Activated CD4-positive, alpha-beta T cell treated with anti-CD3 and anti-CD28 coated beads for 1 hour (primary cell): ENCODE measurements at regions not wholly inside any gene's neighbourhood (a gene's known extent, or its start where the extent isn't known, plus 50 kb on each side); places are given as distances from the start of the nearest gene placed in this dataset.
A peak's percentile ranks its signal among the peaks of the same experiment; 100 is the strongest.

ENCODE experiments used
- DNase-seq: peaks from one replicate; pipeline ENCODE4 v3.0.0-alpha.2; 2020

DNA sequence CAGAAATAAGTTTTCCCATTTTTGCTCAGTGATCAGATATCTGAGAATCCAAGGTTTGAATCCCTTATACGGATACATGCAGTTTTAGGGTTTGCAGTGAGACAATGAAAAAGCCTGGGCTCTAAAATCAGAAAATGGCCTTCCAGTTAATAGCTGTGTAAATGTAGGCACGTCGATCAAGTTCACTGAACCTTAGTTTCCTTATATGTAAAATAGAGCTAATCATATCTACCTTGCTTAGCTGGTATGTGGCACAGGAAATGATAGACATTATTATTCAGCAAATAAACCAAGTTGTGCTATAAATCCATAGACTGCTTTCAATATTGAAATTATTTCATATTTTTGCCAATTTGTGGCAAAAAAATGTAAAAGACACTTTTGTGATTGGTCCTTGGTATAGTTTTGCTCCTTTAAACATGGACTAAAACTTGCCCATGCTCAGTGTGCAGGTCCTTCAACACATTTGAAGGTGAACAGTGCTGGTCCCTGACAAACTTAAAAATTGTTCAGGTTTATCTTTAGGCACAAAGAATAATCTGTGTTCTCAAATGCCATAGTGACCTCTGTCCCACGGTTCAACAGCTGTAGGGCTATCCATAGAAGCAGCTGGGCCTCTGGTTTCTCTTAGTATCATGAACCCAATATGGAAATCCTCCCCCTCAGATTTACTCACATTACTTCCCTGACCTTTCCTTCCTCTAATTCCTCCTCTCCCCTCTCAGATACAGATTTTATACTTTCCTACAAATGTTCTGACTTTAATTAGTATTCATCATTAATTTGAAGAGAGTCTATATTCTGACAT lies 51.0 kb downstream of the CCDC54 start:
- DNase-seq = no peak

DNA sequence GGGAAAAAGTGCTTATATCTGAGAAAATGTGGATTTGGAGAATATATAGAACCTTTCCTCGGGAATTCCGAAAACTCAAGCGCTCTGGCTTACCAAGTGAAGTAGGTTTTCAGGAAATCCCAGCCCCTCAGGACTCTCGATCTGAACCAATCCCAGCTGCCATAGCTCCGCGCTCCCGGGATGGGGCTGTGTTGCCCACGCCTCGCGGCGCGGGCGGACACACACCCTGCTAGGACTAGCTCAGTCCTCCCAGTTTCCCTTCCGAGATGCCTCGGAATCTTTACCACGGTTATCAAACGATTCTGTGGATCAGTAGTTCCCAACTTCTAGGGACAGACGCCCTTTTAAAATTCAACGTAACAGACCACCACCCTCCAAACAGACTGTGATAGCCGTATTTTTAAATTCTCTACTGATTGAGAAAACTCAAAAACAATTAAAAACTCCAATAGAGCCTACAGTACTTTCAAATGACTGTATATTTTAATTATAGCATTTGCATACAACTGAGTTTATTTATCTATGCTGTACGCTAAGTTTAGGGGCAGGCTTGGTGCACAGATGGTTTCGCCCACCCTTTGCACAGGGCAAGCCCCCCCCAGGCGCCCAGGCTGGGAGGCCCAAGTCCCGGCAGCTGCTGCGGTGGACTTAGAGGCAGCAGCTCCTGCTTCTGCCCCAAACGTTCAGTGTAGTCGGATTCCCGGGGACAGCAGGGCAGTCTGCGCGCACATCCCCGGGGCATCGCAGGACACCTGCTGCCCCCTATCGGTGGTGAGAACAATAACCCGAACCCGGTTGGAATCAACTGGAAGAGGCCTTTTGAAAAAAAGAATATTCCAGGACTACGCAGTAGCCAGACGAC lies 52.3 kb downstream of the CCDC54 start:
- peak; percentile 41 for DNase-seq

DNA sequence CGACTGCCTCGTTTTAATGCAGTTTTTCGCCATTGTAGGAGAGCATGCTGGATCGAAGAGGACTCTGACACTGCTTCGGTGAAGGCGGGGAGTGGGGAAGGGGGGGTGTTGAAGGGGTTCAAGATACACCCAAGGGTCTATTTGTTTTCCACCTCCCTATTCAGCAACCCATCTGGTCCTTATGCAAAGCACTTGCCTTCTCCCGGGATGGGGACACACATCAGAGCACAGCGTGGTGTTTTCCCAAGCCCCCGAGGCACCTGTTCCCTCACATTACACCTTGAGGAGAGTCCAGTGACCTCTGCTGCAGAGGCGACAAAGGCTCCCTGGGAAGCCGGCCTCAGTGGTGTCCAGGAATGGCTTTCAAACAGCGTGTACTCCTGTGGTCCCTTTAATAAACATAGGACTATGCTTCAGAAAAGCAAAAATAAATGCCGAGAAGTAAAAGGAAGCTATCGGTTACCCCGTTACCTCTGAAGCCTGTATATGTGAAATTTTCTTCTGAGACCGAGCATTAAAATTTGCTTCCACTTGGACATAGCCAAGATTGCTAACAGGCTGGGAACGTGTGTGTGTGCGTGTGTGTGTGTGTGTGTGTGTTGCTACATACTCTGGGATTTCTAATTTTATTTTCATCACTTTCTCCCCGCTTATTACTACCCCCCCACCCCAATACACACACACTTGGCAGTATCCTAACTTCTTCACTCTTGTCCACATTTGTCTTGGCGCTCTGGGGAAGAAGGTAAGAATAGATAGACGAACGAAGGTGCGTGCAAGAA lies 53.2 kb downstream of the CCDC54 start:
- no peak for DNase-seq

DNA sequence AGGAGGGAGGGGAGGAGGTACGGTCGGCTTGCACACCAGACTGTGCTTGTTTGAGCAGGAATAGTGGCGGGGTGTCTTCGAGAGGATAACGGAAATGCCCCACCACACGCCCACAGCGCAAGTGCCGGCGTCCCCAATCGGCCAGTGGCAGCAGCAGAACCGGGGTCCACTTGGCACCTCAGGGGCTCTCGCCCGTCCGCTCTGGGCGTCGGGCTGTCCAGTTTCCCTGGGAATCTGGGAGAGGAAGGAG lies 53.7 kb downstream of the CCDC54 start:
- DNase-seq = peak; percentile 12

DNA sequence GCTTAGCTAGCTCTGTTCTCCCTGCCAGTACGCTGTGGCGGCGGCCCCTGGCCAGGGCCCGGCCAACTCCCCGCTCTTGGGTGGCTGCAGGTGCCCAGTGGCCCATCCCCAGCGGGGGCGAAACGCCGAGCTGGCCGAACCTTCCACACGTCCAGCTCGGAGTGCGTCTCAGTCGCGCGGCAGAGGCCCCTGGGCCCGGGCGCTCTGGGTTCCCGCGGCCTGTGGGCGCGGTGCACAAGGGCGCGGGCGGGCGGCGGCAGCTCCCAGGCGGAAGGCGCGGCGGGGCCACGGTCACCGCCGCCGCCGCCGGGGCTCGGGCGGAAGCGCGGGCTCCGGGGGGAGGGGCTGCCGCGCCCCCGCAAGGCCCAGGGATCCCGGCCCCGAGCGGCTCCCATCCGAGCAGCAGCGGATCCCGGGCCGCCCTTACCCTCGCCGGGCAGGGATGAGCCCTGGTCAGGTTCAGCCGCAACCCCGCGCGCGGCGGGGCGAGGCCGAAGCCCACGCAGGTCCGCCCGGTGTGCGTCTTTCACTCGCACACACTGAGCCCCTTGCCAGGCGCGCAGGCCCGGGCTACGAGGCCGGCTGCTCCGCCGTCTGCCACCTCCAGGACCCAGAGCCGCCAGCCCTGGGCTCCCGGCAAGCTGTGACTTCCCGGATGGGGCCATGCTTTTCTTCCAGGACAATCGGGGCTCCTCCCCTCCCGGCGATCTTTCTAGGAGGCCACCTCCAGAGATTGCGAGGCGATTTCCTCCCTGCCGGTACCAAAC lies 54.2 kb downstream of the CCDC54 start:
- DNase-seq = peak; percentile 16

DNA sequence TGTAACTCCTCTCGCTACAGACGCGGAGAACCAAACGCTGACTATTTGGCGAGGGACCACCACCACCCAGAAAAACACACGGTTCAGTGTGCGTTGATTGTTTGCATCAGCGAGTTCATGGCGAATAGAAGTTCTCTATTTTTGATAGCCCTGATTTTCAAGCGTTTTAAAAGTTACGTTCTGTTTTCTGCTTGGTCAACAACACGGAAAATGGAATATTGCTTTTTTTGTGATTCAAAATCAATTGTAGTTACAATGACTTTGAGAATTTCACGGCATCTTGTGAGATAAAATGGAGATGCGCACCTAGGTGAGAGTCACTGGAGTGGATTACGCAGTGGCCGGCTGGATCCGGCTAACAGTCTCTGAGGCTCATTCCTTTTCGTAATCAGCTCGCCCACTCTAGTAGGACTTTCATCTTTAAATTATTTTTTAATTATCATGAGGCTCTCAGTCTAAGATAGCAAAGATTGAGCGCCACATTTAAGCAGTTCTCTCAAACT lies 54.8 kb downstream of the CCDC54 start:
- no peak for DNase-seq

DNA sequence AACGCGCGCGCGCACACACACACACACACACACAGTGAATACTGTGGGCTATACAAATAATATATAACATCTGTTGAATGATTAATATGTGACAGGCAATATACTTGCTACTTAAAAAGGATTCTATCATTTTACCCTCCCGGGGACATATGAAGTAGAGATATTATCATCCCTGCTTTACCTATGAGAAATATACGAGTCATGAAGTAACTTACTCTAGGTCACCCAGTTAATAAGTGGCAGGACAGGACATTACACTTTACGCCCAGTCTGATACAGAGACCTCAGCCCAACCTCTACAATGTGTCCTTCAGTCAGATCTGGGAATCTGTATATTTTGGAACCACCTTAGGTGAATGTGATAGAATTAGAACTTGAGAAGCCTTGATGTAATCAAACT lies 55.4 kb downstream of the CCDC54 start:
- DNase-seq = no peak

DNA sequence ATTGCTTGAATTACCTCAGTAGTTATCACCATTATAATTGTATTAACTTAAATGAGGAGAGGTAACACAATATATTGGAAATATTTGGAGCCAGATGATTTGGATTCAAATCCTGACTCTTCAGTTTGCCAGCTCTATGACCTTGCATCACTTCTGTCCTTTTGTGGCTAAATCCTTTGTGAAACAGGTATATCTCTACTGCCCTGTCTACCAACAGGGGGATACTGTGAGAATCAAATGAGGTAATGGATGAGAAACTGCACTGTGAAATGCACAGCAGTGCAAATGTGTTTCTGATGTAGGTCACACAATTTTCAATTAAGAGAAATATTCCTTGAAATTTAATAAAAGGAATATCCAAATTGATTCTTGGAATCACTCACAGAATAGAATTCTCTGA lies 58.8 kb downstream of the CCDC54 start:
- DNase-seq = no peak

DNA sequence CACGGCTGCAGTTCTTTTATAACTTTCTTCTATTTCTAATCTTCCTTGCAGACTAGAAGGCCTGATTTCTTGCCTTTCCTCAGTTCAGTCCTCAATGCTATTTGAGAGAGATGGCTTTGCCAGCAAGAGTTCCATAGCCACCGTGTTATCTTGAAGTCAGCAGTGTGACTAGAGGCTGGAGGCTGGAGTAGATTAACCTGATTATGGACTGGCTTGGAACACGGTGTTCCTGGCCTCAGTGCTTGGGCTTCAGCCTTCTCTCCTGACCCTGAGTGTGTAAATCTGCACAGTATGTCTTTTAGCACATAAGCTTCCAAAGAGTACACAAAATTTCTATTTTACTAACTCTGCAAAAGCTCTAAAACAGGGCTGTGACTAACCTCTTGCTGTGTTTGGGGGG lies 61.4 kb downstream of the CCDC54 start:
- DNase-seq = no peak

DNA sequence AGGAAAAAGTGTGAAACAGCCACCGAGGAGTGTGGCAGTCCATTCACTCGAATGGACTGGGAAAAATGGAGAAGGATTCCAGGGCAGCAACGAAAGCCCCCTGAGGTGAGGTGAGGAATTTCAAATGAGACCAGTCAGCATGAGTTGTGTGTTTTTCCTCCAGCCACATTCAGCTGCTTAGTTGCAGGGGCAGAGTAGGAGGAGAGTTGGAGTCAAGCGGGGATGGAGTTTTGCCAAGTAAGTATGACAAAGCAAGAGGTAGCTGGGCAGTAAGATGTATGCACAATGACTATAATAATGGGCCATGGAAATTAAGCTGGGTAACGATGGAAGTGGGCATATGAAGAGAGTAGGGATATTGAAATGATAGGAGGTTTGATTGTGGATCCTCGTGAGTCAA lies 64.4 kb downstream of the CCDC54 start:
- DNase-seq = no peak

DNA sequence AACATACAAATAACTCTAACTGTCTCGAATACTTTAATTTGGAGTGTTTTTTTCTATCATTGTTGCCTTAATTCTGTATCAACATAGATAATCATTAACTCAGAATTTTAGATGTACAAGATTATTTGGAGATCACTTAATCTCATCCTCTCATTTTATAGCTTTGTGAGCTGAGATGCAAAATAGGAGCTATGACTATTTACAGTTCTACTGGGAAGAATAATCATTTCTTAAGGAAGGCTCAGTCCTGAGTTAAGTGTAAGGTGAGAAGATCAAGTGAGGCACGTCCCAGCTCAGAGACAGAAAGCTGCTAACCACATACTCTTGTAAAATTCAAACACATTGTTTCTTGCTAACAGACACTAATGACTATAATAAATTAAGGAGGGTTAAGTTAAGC lies 66.2 kb downstream of the CCDC54 start:
- no peak for DNase-seq

DNA sequence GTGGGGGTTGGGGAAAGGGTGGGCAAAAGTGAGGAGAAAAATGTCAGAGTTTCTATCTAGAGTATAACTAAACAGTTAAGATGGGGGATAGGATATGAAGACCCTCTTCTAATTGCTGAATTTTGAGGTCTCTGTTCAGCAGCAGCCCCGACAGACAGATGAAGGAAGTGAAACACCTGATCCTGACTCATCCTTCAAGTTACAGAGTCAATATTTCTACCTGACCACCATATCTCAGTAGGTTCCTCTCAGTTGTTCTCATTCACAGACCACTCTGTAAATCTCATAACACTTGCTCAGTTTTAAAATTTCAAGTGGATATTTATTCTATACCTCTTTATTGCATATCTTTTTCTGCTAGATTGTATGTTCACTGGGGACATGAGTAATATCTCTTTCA lies 69.5 kb downstream of the CCDC54 start:
- DNase-seq = no peak

DNA sequence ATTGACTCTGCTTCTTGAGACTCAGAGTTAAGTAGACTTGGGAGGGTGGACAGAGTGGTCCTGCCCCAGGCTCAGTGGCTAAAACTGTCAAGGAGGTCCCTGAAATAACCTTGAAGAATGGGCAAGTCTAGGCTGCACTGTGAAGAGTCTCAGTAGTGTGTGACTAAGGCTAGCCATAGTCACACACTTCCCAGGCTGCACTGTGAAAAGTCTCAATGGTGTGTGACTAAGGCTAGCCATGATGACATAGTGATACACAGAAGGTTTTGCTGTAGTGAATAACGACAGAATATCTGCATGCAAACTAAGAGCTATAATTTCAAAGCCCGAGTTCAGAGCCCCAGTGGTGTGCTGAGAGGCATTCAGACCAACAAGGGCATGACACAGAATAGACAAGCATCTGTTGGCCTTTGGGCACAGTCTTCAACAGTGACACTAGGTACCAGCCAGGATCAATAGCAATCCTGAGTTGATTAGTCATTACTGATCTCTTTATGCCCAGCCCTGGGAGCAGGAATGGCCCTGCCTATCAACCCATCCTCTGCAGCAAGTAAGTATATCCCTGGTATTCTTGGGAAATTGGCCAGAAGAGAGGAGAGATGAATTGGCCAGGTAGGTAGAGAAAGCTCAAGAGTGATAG lies 72.4 kb upstream of the BBX start:
- no peak for DNase-seq

DNA sequence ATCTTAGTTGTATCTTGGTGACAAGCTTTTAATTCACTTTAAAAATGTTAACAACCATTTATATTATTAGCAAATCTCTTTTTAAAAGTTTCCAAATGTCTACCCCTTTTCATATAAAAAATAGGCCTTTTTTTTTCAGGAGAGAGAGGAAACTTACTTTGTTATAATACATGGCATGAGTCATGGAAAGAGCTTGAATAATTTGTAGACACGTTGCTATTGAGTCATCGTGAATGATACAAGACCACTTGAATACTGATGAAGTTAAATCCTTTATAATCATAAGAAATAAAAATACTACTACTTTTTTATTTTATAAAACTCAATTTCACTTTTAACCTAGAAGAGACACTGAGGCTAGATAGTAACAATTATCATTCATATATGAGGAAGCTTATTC lies 70.3 kb upstream of the BBX start:
- DNase-seq = no peak

DNA sequence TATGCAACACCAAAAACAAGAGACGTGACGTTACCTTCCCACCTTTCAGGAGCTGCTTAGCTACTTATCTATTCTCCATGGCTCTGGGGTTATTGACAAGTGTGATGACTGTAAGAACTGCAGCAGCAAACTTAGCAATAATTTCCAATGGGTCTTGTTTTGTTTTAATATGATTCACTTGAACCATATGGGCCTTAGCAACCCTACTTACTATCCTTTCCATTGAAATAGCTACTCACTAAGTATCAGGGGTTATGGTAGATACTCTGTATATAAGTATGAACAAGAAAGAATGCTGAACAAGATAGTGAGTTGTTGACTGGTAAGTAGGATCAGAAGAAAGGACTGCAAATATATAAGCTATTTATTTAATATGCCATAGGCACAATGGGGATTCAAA lies 69.3 kb upstream of the BBX start:
- no peak for DNase-seq

DNA sequence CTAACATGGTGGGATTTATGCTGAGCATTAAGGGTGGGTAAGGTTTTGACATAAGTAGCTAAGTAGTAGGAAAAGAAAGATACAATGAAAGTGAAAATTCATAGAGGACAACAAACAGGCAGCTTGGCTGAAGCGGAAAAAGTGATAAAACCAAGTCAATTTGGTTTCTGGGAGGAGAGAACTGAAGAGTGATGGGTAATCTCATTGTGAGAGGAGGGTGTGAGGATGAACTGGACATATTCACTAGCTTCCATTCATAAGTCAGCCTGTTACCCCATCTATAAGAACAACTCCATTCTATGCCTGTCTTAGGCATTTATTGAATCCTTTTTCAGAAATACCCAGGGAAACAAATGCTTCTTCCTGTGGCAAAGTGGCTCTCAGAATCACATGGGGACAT lies 67.1 kb upstream of the BBX start:
- no peak for DNase-seq

DNA sequence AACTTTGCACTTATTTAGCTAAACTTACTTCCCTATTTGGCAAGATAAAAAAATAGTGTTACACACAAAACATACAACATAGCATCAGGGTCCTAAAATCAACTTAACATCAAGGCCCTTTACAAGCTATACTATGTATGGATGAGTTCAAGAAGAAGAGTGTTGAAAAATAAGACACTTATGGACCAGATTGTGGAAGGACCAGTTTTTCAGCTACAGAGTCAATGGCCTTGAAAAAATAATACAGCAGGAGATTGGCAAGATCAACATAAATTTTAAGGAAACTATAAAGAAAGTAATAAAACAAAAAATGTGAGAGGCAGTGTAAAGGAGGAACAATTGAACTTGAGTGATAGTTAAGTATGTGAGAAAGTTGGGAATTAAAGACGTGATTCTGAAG lies 66.3 kb upstream of the BBX start:
- no peak for DNase-seq

DNA sequence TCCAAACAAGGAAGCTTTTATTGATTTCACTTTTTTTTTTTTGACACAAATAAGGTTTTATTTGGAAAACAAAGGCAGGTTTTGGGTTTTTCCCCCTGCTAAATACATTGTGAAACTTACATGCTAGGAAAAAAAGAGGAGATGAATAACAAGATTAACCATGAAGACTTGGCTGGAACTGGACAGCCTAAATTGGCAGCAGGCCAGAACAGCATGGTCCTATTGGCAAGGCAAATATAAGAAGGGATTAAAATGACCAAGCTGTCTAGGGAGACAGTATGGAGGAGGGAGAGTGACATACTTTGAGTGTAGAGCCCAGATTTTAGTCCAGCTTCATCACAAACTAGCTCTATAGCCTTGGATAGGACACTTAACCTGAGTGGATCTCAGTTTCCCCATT lies 63.9 kb upstream of the BBX start:
- DNase-seq = no peak

DNA sequence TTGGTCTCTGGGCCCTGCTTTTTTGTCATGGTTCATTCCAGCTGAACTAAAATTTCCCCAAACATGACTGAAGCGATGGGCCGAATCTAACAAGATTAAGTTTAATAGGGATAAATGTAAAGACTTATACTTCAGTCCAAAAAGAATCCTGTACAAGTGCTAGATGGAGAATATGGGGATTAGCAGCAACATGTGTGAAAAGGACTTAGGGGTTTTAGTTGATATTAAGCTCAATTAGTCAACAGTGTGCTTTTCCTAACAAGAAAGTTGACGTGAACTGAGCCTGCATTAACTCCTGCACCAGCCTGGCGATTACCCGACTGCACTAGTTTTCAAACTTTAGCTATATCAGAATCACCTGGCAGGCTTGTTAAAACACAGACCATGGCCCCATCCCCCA lies 61.0 kb upstream of the BBX start:
- DNase-seq = no peak

DNA sequence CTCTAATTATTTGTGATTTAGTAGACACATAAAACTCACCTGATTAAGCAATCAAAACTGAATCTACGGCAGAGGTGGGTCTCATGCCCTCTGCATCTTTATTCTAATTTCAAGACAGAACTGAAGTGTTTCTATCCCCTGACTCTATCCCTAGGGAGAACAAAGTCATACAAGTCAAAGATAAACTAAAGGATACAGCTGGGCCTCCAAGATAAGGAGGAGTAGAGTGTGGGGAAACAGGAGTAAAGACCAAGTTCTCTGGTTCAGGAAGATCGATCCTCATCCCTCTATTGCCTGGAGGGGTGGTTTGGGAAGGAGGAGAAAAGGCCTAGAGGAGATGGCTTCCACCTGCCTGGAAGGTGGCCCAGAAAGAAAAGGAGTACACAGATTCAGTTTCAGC lies 58.7 kb upstream of the BBX start:
- no peak for DNase-seq

DNA sequence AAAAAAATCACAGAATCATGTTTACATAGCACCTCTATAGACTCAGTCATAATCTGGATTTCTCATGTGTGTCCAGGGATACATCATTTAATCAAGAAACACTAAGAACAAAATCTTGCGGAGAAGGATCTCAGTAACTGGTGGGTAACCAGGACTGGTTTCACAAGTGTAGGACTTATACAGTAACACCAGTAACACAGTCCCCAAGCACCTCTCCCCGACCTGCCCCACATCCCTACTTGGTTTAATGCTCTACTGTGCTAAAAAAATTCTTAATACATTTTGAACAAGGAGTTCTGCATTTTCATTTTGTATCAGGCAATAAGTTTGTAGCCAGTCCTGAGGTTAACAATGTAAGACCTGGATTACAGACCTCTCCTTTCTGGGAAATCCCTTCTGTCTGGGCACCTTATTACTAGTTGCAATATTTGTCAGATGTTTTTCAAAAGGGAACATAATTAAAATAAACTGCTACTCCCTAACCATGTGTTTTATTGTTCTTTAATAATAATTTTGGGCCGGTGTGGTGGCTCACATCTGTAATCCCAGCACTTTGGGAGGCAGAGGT lies 57.6 kb upstream of the BBX start:
- DNase-seq = no peak

DNA sequence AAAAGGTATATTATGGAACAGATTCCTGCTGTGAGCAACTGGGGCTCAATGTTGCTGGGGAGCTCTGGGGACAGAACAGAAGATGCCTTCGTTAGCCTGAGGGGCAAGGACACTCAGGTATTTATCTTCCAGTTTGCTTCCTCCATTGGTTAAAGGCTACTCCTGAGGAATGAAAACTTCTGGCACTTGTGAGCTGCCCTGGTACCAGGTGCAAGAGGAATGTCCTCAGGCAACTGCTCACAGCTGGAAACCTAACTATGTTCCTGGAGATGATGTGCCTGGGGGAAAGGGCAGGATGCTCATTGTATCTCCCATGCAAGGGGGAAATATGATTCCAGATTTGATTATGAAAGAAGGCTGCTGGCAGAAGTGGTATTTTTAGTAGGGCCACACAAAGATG lies 54.0 kb upstream of the BBX start:
- DNase-seq = no peak
